Amygdala (tissue), 56 donors: ENCODE measurements at regions not wholly inside any gene's neighbourhood (a gene's known extent, or its start where the extent isn't known, plus 50 kb on each side); places are given as distances from the start of the nearest gene placed in this dataset.

ENCODE experiments used
- DNase-seq, 56 donors: peaks; one replicate each; lab custom pipeline; 2025; lab: John Stamatoyannopoulos, UW

DNA sequence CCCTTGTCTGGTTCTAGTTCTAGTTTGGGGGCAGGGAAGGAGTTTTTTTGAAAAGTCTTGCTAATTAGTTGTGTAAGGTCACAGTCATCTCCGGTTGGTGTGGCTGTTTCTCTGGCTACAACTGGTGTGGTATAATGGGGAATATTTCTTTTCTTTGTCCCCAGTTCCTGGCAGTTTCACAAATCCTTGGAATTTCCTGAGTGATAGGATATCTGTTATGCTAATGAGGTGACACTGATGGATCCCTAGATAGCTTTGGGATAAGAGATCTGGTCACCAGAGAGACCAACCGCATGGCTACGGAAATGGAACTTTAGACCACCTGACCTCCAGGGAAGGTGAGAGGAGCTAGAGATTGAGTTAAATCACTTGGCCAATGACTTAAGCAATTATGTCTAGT is 494.6 kb downstream of the ARHGEF28 start:
- DNase-seq = no peak

DNA sequence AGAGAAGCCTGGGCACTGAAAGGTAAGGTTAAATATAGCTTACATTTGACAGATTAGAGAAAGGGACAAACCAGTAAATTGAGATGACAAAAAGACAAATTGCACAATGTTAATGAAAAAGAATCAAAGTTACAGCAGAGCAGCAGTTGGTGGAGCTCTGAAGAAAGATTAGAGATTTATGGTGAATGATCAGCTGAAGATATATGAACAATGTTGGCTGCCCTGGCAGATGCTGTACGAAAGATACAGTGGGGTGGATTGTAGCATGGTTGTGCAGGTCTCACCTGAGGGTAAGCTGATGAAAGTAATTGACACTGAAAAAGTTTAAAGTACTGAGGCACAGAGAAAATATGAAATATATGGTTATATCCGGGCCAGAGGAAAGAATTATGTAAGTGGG is 492.1 kb downstream of the ARHGEF28 start:
- DNase-seq = no peak

GRCh38 chr5:74116984-74117383 is 491.0 kb downstream of the ARHGEF28 start:
- no peak for DNase-seq

DNA sequence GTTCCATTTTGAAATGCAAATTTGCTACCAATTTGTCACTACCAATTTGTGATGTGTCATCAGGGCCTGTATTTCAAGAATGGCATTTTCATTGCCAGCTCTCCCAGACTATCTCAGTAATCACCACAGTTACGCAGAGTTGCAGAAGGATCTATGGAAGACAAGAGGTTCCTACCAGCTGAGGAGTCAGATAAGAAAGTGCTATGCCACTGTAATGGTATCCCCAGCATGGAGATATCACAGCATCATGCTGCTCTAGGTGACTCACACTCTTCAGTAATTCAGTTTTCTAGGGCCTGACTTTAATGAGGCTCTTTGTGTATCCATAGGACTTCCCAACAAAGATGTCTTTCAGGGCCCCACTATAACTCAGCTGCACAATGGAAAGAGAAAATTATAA is 490.3 kb downstream of the ARHGEF28 start:
- no peak for DNase-seq

DNA sequence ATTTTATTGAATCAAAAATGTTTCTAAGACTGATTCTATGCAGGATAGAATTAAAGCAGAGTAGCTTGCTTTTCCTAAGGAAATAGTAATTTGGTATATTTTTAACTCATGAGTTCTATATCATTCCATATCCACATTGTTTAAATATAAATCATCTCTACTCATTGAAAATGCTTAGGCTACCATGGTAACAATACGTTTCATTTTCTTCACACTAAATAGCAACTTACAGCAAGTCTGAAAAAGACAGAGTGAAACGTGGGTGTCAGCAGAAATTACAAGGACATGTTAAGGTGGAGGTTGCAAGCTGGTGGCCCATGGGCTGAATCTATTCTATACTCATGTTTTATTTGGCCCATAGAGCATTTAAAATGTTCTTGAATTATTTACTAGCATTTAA is 487.9 kb downstream of the ARHGEF28 start:
- no peak for DNase-seq

DNA sequence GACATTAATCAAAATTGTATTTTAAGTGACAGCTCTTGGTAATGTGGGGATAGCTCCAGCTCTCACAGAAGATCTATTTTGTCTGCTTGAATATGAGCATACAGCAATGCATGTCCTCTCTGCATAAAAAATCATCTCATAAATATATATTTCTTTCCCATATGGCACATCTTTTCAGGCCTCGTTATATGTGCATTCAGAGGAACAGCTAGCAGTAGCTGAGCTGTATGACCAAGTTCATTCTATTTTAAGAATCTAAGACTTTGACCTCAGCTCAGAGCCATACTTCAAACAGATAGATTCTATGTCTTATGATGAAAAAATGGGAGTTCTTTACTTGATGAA is 487.2 kb downstream of the ARHGEF28 start:
- DNase-seq = no peak

- DNase-seq = no peak
These were observed 486.6 kb downstream of the ARHGEF28 start for GRCh38 chr5:74112372-74113195.

- no peak for DNase-seq
These were observed 485.8 kb downstream of the ARHGEF28 start for GRCh38 chr5:74111764-74112163.

DNA sequence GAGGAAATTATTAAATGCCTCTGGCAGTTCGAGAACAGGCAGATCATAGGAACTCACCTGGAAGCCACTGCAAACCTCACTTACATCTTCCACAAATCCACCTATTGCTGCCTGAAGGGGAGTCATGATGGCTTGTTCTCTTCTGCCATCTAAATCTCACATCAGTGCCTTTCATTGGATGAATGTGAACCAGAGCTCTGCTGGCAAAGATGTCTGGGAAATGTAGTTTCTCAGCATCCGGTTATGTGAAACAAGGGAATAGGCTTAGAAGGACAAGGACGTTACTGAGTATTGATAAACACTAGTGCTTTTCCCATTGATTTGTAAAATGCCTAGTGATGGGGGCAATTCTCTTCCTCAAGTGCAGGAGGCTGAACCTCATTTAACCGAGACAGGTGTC is 483.3 kb downstream of the ARHGEF28 start:
- no peak for DNase-seq

GRCh38 chr5:74107899-74108298 is 481.9 kb downstream of the ARHGEF28 start:
- no peak for DNase-seq

- no peak for DNase-seq
These were observed 479.3 kb downstream of the ARHGEF28 start for GRCh38 chr5:74105126-74105780.

DNA sequence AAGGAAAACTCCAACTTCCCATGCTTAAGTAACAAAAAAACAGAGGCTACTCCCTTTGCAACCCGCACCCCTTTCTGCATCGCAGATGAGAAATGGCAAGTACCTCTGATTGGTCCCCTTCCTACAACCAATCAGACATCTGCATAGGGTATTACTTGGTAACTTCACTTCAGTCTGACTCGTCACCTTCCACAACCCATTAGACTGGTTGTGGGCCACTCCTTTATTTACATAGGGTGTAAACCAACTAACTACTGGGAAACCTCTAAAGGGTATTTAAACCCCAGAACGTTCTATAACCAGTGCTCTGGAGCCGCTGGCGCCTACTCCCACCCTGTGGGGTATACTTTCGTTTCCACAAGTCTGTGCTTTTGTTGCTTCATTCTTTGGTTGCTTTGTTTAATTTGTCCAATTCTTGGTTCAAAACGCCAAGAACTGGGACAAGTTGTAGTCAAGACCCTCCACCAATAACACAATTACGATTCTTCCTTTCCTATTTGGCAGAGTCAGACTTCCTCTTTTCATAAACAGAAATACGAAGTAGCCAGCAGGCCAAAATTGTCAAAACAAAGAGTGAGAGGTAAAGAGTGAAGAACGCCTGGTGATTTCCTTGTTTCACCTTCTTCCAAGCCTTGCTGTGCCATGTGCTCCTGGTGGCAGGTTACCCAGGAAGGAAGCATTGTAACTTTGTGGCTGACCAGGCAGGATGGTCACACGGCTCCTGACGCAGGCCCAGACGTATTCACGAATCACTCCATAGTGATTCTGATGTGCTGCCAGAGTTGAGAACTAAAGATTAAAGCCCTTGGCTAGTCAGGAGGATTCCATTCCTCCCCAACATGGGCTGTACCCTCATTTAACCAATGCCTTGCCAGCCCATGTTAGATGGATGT is 477.4 kb downstream of the ARHGEF28 start:
- DNase-seq = no peak

DNA sequence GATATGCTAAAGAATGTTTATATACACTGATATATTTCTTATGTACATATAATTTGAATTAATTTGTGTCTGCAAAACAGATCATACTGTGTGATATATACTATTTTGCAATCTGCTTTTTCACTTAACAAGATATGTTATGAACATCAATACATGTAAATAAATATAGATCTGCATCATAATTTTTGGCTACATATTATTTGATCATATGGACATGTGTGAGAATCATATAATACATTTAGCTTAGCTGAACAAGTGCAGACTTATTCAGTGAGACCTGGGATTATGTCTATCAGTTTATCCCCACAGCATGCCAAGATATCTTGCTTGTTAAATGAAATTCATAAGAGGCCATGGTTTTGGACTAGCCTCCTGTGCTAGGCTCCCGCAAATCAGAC is 474.3 kb downstream of the ARHGEF28 start:
- no peak for DNase-seq

DNA sequence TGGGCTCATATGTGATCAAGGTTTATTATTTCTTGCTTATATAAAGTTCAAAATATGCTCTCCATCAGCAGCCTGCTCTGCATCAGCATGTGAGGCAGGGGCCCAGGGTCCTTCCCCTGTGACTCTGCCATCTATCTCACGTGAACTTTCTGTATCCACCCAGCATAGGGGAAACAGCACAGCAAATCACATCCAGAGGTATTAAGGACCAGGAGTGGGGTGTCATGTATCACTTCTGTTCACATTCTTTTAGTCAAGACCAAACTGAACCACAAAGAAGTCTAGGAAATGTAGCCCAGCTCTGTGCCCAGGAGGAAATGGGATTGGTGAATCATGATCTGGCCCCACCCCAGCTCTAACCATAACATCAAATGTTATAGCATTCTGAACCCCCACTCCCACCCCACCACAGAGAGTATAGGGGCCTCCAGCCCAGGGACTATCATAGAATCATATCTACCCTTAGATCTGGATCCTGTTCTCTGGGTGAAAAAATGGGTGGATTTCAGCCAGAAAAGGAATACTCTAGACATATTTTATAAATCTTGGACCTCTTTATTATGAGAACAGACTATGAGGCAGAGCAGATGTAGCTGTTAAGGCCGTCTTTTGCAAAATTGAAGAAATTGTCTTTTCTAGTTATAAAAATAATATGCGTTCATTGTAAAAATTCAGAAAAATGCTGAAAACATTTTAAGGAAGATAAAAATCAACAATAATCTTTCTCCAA is 473.7 kb downstream of the ARHGEF28 start:
- DNase-seq = no peak

DNA sequence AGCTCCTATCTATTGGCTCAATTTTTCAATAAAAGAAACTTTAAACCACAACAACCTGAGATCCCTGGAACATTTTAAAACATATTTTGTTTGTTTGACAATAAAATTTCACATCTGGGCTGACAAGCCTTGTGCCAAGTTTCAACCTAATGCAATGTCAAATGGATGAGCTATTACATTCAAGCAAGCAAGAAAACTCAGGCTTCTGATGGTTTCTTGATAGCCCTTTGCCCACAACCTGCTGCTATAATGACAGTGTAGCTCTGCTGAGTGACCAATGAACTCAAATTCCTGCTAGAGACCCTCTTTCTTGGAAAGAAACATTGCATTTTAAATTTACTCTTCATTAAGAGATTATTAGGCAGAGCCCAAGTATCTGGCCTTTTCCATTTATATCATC is 472.9 kb downstream of the ARHGEF28 start:
- DNase-seq = no peak

DNA sequence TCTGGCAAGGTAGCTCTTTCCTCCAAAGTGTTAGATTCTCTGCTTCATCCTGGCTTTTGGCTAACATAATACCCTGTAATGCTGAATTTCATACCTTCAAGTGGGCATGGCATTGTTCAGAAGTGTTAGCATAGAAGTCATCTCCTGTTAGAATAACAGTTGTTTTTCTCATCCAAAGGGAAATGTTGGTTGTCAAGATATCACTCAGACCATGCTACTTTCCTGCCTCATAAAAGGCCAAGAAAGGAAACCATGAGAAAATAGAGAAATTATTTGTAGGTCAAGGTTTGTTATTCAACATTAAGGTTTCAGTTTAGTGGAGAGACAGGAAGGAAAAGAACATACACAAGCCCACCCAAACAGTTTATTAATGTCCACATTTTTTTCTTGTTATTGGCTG is 472.5 kb downstream of the ARHGEF28 start:
- no peak for DNase-seq

DNA sequence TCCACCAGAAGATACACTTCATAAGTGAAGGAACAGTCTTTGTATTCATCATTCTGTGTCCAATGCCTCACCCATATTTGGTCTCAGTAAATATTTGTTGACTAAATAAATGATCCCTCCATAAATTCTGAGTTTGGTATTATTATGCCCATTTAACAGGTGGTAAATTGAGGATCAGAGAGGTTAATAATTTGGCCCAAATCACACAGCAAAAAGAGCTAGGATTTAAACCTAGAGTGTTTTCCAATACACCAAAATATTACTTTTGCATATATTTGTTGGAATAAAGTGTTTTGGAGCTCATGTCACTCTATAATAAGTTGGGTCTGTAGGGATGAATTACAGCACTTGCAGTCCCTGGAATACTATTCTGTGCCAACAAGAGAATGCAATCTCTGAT is 470.3 kb downstream of the ARHGEF28 start:
- DNase-seq = no peak

- no peak for DNase-seq
These were observed 469.9 kb downstream of the ARHGEF28 start for GRCh38 chr5:74095871-74096270.

DNA sequence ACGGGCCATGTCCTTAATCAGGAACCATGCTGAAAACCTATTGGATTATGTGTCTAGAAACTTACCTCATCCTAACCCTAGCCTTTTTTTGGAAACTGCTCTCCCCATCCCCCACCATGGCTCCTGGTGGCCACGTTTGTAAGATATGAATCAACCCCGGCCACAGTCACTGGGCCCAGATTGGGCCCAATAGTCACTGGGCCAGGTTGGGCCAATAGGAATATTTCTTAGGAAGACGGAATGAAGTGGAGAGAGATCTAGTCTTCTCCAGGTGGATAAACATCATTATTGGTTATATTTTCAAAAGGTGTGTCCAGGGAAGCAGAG is 468.7 kb downstream of the ARHGEF28 start:
- no peak for DNase-seq

- peak in 1 of 56 donors; percentile 8 for DNase-seq
These were observed 468.2 kb downstream of the ARHGEF28 start for GRCh38 chr5:74094096-74094781.
